Endodermal cell (in vitro differentiated cells): ENCODE measurements at regions not wholly inside any gene's neighbourhood (a gene's known extent, or its start where the extent isn't known, plus 50 kb on each side); places are given as distances from the start of the nearest gene placed in this dataset.

Experiments used
- DNase-seq: peaks from one replicate; pipeline ENCODE4 v3.0.0-alpha.2; 2017
- H3K27ac ChIP-seq: 2 replicates; pipeline ENCODE4 v1.5.1; 2013; ENCODE audit warnings: mild to moderate bottlenecking, low read depth, low read length, moderate library complexity
- H3K27me3 ChIP-seq: 2 replicates; pipeline ENCODE4 v1.6.1; 2013; ENCODE audit warnings: mild to moderate bottlenecking, low read length, moderate library complexity; ENCODE audit not compliant: insufficient read depth, control insufficient read depth, poor library complexity, severe bottlenecking
- H3K36me3 ChIP-seq: 2 replicates; pipeline ENCODE4 v1.7.0; 2013; ENCODE audit warnings: mild to moderate bottlenecking, low read length, moderate library complexity; ENCODE audit not compliant: control insufficient read depth, insufficient read depth
- H3K4me1 ChIP-seq: one replicate; pipeline ENCODE4 v1.7.0; 2013; ENCODE audit warnings: low read length; ENCODE audit not compliant: control insufficient read depth, insufficient read depth
- H3K4me3 ChIP-seq: 2 replicates; pipeline ENCODE4 v1.5.1; 2013; ENCODE audit warnings: mild to moderate bottlenecking, low read length, moderate library complexity
- H3K9ac ChIP-seq: 2 replicates; pipeline ENCODE4 v1.6.1; 2013; ENCODE audit warnings: mild to moderate bottlenecking, low read length, moderate library complexity; ENCODE audit not compliant: poor library complexity, severe bottlenecking; ENCODE audit errors: extremely low read depth
- H3K9me3 ChIP-seq: 2 replicates; pipeline ENCODE4 v1.6.1; 2013; ENCODE audit warnings: mild to moderate bottlenecking, low read length, moderate library complexity; ENCODE audit not compliant: control insufficient read depth
- H3K27ac Mint-ChIP-seq: 2 replicates; pipeline ENCODE4 v1.8.0; 2020; ENCODE audit warnings: mixed read lengths
- H3K27me3 Mint-ChIP-seq: 2 replicates; pipeline ENCODE4 v1.8.0; 2021; ENCODE audit warnings: mild to moderate bottlenecking, mixed read lengths; ENCODE audit not compliant: insufficient read depth
- H3K36me3 Mint-ChIP-seq: 2 replicates; pipeline ENCODE4 v1.8.0; 2020; ENCODE audit warnings: low read depth, mixed read lengths
- H3K4me1 Mint-ChIP-seq: 2 replicates; pipeline ENCODE4 v1.8.0; 2020; ENCODE audit warnings: mixed read lengths
- H3K4me3 Mint-ChIP-seq: 2 replicates; pipeline ENCODE4 v1.8.0; 2020; ENCODE audit warnings: mild to moderate bottlenecking, moderate library complexity, mixed read lengths
- H3K9me3 Mint-ChIP-seq: 2 replicates; pipeline ENCODE4 v1.8.0; 2020; ENCODE audit warnings: mild to moderate bottlenecking, mixed read lengths
- CTCF ChIP-seq: fragments of 200-600 bp; sonication (generic); conservative IDR thresholded peaks from 2 replicates; pipeline ENCODE4 v1.5.0; 2021; ENCODE audit warnings: antibody characterized with exemption, mild to moderate bottlenecking
- WGBS, 2 experiments: methylation state at CpG; one replicate each; pipeline versions ENCODE4 v1.1.5 to v1.1.7; 2013; ENCODE audit warnings: missing lambda C conversion rate in 2 of 2, mixed read lengths in 1 of 2; ENCODE audit not compliant: insufficient coverage in 1 of 2, insufficient read length in 1 of 2; 5-methylcytosine and 5-hydroxymethylcytosine counted together

GRCh38 chr3:162666835-162667234, 1170.2 kb downstream of the OTOL1 start:
- TF ChIP-seq CTCF = no peak
- DNase-seq = no peak
- peaks cover 4% of the 10 kb centered on the region for H3K4me1 Mint-ChIP-seq
- peaks cover 5% of the 10 kb centered on the region for H3K36me3 Mint-ChIP-seq
- H3K27me3 Mint-ChIP-seq = no peaks in the 10 kb centered on the region
- no peaks in the 10 kb centered on the region for H3K27me3 ChIP-seq
- H3K36me3 ChIP-seq = no peaks in the 10 kb centered on the region
- H3K27ac ChIP-seq = no peak overlapping the region
- 90 to 94% methylated on average over 2 to 10 of the region's 10 CpGs for WGBS, 2 experiments
- no peak overlapping the region for H3K27ac Mint-ChIP-seq
- H3K4me1 ChIP-seq = no peaks in the 10 kb centered on the region
- no peak overlapping the region for H3K4me3 ChIP-seq
- H3K9me3 Mint-ChIP-seq = peaks cover 5% of the 10 kb centered on the region
- H3K4me3 Mint-ChIP-seq = no peak overlapping the region
- no peak overlapping the region for H3K9ac ChIP-seq
- H3K9me3 ChIP-seq = no peaks in the 10 kb centered on the region

GRCh38 chr3:162670181-162670580, 1173.6 kb downstream of the OTOL1 start:
- TF ChIP-seq CTCF = no peak
- H3K9ac ChIP-seq = no peak overlapping the region
- no peak overlapping the region for H3K4me3 ChIP-seq
- Mint-ChIP-seq H3K4me3 (no peak overlapping the region), H3K4me1 (peaks cover 8% of the 10 kb centered on the region), H3K27me3 (no peaks in the 10 kb centered on the region), H3K9me3 (peaks cover 5% of the 10 kb centered on the region), H3K27ac (no peak overlapping the region), H3K36me3 (peaks cover 5% of the 10 kb centered on the region)
- no peaks in the 10 kb centered on the region for H3K36me3 ChIP-seq
- H3K27me3 ChIP-seq = no peaks in the 10 kb centered on the region
- no peak overlapping the region for H3K27ac ChIP-seq
- H3K9me3 ChIP-seq = no peaks in the 10 kb centered on the region
- no peaks in the 10 kb centered on the region for H3K4me1 ChIP-seq
- no peak for DNase-seq

- Histone ChIP-seq H3K9me3 (no peaks in the 10 kb centered on the region), H3K4me3 (no peak overlapping the region), H3K27me3 (no peaks in the 10 kb centered on the region), H3K9ac (no peak overlapping the region), H3K27ac (no peak overlapping the region), H3K36me3 (no peaks in the 10 kb centered on the region), H3K4me1 (no peaks in the 10 kb centered on the region)
- no peaks in the 10 kb centered on the region for H3K27me3 Mint-ChIP-seq
- H3K36me3 Mint-ChIP-seq = no peaks in the 10 kb centered on the region
- H3K27ac Mint-ChIP-seq = no peak overlapping the region
- H3K4me3 Mint-ChIP-seq = no peak overlapping the region
- TF ChIP-seq CTCF = no peak
- H3K9me3 Mint-ChIP-seq = no peaks in the 10 kb centered on the region
- WGBS, 2 experiments = no CpG with 5 or more reads among the region's 1 CpG
- no peak for DNase-seq
- no peaks in the 10 kb centered on the region for H3K4me1 Mint-ChIP-seq
Measured at GRCh38 chr3:162677475-162677874, 1180.9 kb downstream of the OTOL1 start.
